ENCODE measurements at regions not wholly inside any gene's neighbourhood (a gene's known extent, or its start where the extent isn't known, plus 50 kb on each side); places are given as distances from the start of the nearest gene placed in this dataset.

GRCh38 chr15:39326306-39326975 is 254.4 kb upstream of the THBS1 start:
- no peak for DNase-seq (ENCODE audit: low read depth, low spot score)

- no peak for DNase-seq (ENCODE audit: low read depth, low spot score)
Measured at GRCh38 chr15:39327005-39327730, 253.7 kb upstream of the THBS1 start.

- no peak for DNase-seq (ENCODE audit: low read depth, low spot score)
Measured at GRCh38 chr15:39330061-39330460, 250.8 kb upstream of the THBS1 start.

- no peak for DNase-seq (ENCODE audit: low read depth, low spot score)
Measured at GRCh38 chr15:39331584-39331983, 249.3 kb upstream of the THBS1 start.

- no peak for DNase-seq (ENCODE audit: low read depth, low spot score)
Measured at GRCh38 chr15:39332846-39333245, 248.0 kb upstream of the THBS1 start.

- DNase-seq (ENCODE audit: low read depth, low spot score): no peak
Measured at GRCh38 chr15:39333393-39333792, 247.5 kb upstream of the THBS1 start.

GRCh38 chr15:39333896-39334295 is 247.0 kb upstream of the THBS1 start:
- DNase-seq (ENCODE audit: low read depth, low spot score): no peak

GRCh38 chr15:39336926-39337325 is 244.0 kb upstream of the THBS1 start:
- no peak for DNase-seq (ENCODE audit: low read depth, low spot score)

GRCh38 chr15:39338251-39338650 is 242.6 kb upstream of the THBS1 start:
- no peak for DNase-seq (ENCODE audit: low read depth, low spot score)

- DNase-seq (ENCODE audit: low read depth, low spot score): no peak
Measured at GRCh38 chr15:39340903-39341645, 239.8 kb upstream of the THBS1 start.

- no peak for DNase-seq (ENCODE audit: low read depth, low spot score)
Measured at GRCh38 chr15:39344662-39345141, 236.2 kb upstream of the THBS1 start.

GRCh38 chr15:39345176-39345575 is 235.7 kb upstream of the THBS1 start:
- no peak for DNase-seq (ENCODE audit: low read depth, low spot score)

GRCh38 chr15:39347453-39347852 is 233.4 kb upstream of the THBS1 start:
- no peak for DNase-seq (ENCODE audit: low read depth, low spot score)

- DNase-seq (ENCODE audit: low read depth, low spot score): no peak
Measured at GRCh38 chr15:39350785-39351184, 230.1 kb upstream of the THBS1 start.

- no peak for DNase-seq (ENCODE audit: low read depth, low spot score)
Measured at GRCh38 chr15:39354189-39354588, 226.7 kb upstream of the THBS1 start.

GRCh38 chr15:39357480-39358268 is 223.2 kb upstream of the THBS1 start:
- no peak for DNase-seq (ENCODE audit: low read depth, low spot score)

- DNase-seq (ENCODE audit: low read depth, low spot score): no peak
Measured at GRCh38 chr15:39358441-39359041, 222.3 kb upstream of the THBS1 start.

- DNase-seq (ENCODE audit: low read depth, low spot score): no peak
Measured at GRCh38 chr15:39359771-39360170, 221.1 kb upstream of the THBS1 start.

- no peak for DNase-seq (ENCODE audit: low read depth, low spot score)
Measured at GRCh38 chr15:39360452-39360851, 220.4 kb upstream of the THBS1 start.

- DNase-seq (ENCODE audit: low read depth, low spot score): no peak
Measured at GRCh38 chr15:39361497-39361896, 219.4 kb upstream of the THBS1 start.
